KMS-11 (cell line): ENCODE measurements at regions not wholly inside any gene's neighbourhood (a gene's known extent, or its start where the extent isn't known, plus 50 kb on each side); places are given as distances from the start of the nearest gene placed in this dataset.

Source experiments
- H2AFZ ChIP-seq: fragments of 200-600 bp; sonication (generic); 2 replicates; pipeline ENCODE4 v1.6.1; 2016; ENCODE audit warnings: antibody characterized with exemption, mixed run types, low read depth
- H3K27ac ChIP-seq: fragments of 200-600 bp; sonication (generic); 2 replicates; pipeline ENCODE4 v1.6.1; 2016; ENCODE audit warnings: mild to moderate bottlenecking, mixed run types
- H3K27me3 ChIP-seq: fragments of 200-600 bp; sonication (generic); 2 replicates; pipeline ENCODE4 v1.6.1; 2017; ENCODE audit warnings: mild to moderate bottlenecking, low read depth, mixed run types, moderate library complexity; ENCODE audit not compliant: insufficient read depth
- H3K36me3 ChIP-seq: fragments of 200-600 bp; sonication (generic); 2 replicates; pipeline ENCODE4 v1.6.1; 2017; ENCODE audit warnings: mild to moderate bottlenecking, mixed run types; ENCODE audit not compliant: insufficient read depth
- H3K4me1 ChIP-seq: fragments of 200-600 bp; sonication (generic); 2 replicates; pipeline ENCODE4 v1.6.1; 2016; ENCODE audit warnings: mild to moderate bottlenecking, low read depth, mixed run types; ENCODE audit not compliant: poor library complexity, severe bottlenecking
- H3K4me2 ChIP-seq: fragments of 200-600 bp; sonication (generic); 2 replicates; pipeline ENCODE4 v1.7.0; 2016; ENCODE audit warnings: mild to moderate bottlenecking, mixed run types
- H3K4me3 ChIP-seq: fragments of 200-600 bp; sonication (generic); IDR thresholded peaks from 2 replicates; pipeline ENCODE4 v1.6.1; 2017; ENCODE audit warnings: low read depth, low read length, mixed read lengths; ENCODE audit not compliant: insufficient read depth
- H3K79me2 ChIP-seq: fragments of 200-600 bp; sonication (generic); 2 replicates; pipeline ENCODE4 v1.6.1; 2016; ENCODE audit warnings: low read depth, mixed run types; ENCODE audit not compliant: insufficient read depth
- H3K9ac ChIP-seq: fragments of 200-600 bp; sonication (generic); 2 replicates; pipeline ENCODE4 v1.6.1; 2016; ENCODE audit warnings: mild to moderate bottlenecking, mixed run types
- H4K20me1 ChIP-seq: fragments of 200-600 bp; sonication (generic); 2 replicates; pipeline ENCODE4 v1.6.1; 2016; ENCODE audit warnings: mild to moderate bottlenecking, mixed run types; ENCODE audit not compliant: insufficient read depth
- TF ChIP-seq, protein P1 (sequence below): fragments of 200-600 bp; sonication (generic); conservative IDR thresholded peaks from 2 replicates; pipeline ENCODE4 v1.6.1; 2017; ENCODE audit warnings: low read depth, mild to moderate bottlenecking, antibody characterized with exemption, low read length, moderate library complexity, mixed read lengths

- Histone ChIP-seq H3K27me3 (no peaks in the 10 kb centered on the region), H3K36me3 (no peaks in the 10 kb centered on the region), H3K4me1 (no peaks in the 10 kb centered on the region)
Measured at GRCh38 chr5:127998950-127999615, 84.5 kb upstream of the SLC12A2 start.

DNA sequence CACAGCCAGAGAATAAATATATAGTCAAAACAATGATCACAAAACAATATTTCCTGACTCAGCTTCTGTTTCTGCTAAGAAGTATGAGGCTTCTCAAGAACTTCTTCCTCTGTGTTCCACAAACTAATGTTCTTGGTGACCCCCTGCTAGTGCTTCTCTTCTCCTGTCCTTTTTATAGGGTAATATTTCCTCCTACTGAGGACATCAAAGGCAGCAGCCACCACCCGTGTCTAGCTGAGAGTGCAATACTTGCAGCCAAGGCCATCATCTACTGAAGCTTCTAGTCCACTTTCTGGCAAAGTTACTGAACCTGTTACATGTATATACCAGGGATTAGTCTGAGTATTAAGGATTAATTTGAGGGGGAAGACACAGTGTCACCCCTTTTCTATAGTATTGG is 83.7 kb upstream of the SLC12A2 start:
- Histone ChIP-seq H3K79me2 (no peaks in the 10 kb centered on the region), H3K4me2 (no peak overlapping the region), H3K4me3 (no peak overlapping the region), H3K4me1 (no peaks in the 10 kb centered on the region), H4K20me1 (no peaks in the 10 kb centered on the region), H3K27ac (no peak overlapping the region), H2AFZ (no peak overlapping the region), H3K36me3 (no peaks in the 10 kb centered on the region), H3K27me3 (no peaks in the 10 kb centered on the region), H3K9ac (no peak overlapping the region)
- TF ChIP-seq, protein P1, sequence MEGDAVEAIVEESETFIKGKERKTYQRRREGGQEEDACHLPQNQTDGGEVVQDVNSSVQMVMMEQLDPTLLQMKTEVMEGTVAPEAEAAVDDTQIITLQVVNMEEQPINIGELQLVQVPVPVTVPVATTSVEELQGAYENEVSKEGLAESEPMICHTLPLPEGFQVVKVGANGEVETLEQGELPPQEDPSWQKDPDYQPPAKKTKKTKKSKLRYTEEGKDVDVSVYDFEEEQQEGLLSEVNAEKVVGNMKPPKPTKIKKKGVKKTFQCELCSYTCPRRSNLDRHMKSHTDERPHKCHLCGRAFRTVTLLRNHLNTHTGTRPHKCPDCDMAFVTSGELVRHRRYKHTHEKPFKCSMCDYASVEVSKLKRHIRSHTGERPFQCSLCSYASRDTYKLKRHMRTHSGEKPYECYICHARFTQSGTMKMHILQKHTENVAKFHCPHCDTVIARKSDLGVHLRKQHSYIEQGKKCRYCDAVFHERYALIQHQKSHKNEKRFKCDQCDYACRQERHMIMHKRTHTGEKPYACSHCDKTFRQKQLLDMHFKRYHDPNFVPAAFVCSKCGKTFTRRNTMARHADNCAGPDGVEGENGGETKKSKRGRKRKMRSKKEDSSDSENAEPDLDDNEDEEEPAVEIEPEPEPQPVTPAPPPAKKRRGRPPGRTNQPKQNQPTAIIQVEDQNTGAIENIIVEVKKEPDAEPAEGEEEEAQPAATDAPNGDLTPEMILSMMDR = no peak

More at GRCh38 chr5:127998950-127999615, 84.5 kb upstream of the SLC12A2 start:
- no peak overlapping the region for H3K4me2 ChIP-seq
- TF ChIP-seq, protein P1 = no peak
- no peaks in the 10 kb centered on the region for H3K79me2 ChIP-seq
- no peaks in the 10 kb centered on the region for H4K20me1 ChIP-seq
- H2AFZ ChIP-seq = no peak overlapping the region
- H3K4me3 ChIP-seq = no peak overlapping the region
- H3K9ac ChIP-seq = no peak overlapping the region
- no peak overlapping the region for H3K27ac ChIP-seq

DNA sequence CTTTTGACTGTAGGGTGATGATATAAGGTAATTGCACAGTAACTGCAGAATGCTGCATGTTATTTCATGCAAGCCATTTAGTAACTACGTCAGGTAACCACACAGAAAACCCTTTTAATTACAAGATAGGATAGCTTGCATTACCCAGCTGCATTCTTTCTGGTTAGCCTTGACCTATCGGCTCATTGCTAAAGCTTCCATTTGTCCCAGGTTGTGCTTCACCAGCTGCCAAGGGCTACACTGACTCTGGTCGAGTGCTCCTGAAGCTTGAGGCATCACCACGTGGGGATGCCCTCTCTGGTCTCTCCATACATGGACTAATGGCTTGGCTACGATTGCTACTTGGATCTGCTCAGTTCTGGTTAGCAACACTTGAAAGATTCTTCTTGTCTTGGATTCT is 81.1 kb upstream of the SLC12A2 start:
- TF ChIP-seq, protein P1 = no peak
- no peak overlapping the region for H3K27ac ChIP-seq
- H3K27me3 ChIP-seq = no peaks in the 10 kb centered on the region
- peaks cover 4% of the 10 kb centered on the region for H3K4me1 ChIP-seq
- no peaks in the 10 kb centered on the region for H3K36me3 ChIP-seq
- H3K9ac ChIP-seq = no peak overlapping the region
- no peak overlapping the region for H3K4me2 ChIP-seq
- H3K79me2 ChIP-seq = no peaks in the 10 kb centered on the region
- no peak overlapping the region for H3K4me3 ChIP-seq
- H4K20me1 ChIP-seq = no peaks in the 10 kb centered on the region
- no peak overlapping the region for H2AFZ ChIP-seq

DNA sequence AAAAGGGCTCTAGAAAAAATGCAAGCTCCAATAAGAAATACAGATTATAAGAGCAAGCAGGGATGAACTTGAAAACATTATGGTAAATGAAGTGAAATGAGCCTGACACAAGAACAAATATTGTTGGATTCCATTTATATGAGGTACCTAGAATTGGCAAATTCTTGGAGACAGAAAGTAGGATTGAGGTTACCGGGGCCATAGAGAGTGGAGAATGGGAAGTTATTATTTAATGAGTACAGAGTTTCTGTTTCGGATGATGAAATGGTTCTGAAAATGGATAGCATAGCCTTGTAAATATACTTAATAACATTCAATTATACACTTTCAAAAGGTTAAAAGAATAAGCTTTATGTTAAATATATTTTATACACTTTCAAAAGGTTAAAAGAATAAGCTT is 75.6 kb upstream of the SLC12A2 start:
- no peaks in the 10 kb centered on the region for H3K79me2 ChIP-seq
- no peaks in the 10 kb centered on the region for H4K20me1 ChIP-seq
- no peak overlapping the region for H3K9ac ChIP-seq
- TF ChIP-seq, protein P1 = no peak
- peaks cover 17% of the 10 kb centered on the region for H3K4me1 ChIP-seq
- peak overlapping the region; percentile 18; the same call in 1 of the 2 replicates for H3K4me2 ChIP-seq
- no peak overlapping the region for H3K4me3 ChIP-seq
- H3K27ac ChIP-seq = no peak overlapping the region
- H3K36me3 ChIP-seq = no peaks in the 10 kb centered on the region
- H2AFZ ChIP-seq = no peak overlapping the region
- no peaks in the 10 kb centered on the region for H3K27me3 ChIP-seq
